H1 (cell line): ENCODE measurements at regions not wholly inside any gene's neighbourhood (a gene's known extent, or its start where the extent isn't known, plus 50 kb on each side); places are given as distances from the start of the nearest gene placed in this dataset.

Experiments
- EZH2 ChIP-seq: fragments of 200-600 bp; sonication (generic); IDR thresholded peaks from 2 replicates; pipeline ENCODE4 v1.7.1; 2012; ENCODE audit warnings: low read depth, mild to moderate bottlenecking, moderate library complexity, low read length, inconsistent platforms; ENCODE audit not compliant: severe bottlenecking
- FOSL1 ChIP-seq: IDR thresholded peaks from 2 replicates; pipeline ENCODE4 v1.6.1; 2011; ENCODE audit warnings: mild to moderate bottlenecking, low read depth, low read length, moderate library complexity; ENCODE audit not compliant: insufficient read depth
- HDAC2 ChIP-seq, 2 experiments: fragments of 300-600 bp in 1 of 2; sonication (generic) in 1 of 2; IDR thresholded peaks; 2 replicates each; pipeline ENCODE4 v1.6.1; 2011 to 2012; ENCODE audit warnings: low read depth in 2 of 2, low read length in 2 of 2, mild to moderate bottlenecking in 2 of 2, moderate library complexity in 2 of 2, borderline replicate concordance in 1 of 2, inconsistent platforms in 1 of 2
- NANOG ChIP-seq: IDR thresholded peaks from 2 replicates; pipeline ENCODE4 v1.6.1; 2011; ENCODE audit warnings: low read length, low read depth, mild to moderate bottlenecking, inconsistent platforms; ENCODE audit not compliant: insufficient read depth, poor library complexity, severe bottlenecking
- POLR2A ChIP-seq, 2 experiments: IDR thresholded peaks; 1 replicate in 1 of 2; 2 replicates in 1 of 2; pipeline ENCODE4 v1.6.1; 2011; ENCODE audit warnings: low read depth in 2 of 2, low read length in 2 of 2, mild to moderate bottlenecking in 2 of 2; ENCODE audit errors: control extremely low read depth in 1 of 2
- POLR2AphosphoS5 ChIP-seq: IDR thresholded peaks from 2 replicates; pipeline ENCODE4 v1.6.1; 2011; ENCODE audit warnings: low read depth, low read length
- RAD21 ChIP-seq, 2 experiments: IDR thresholded peaks in 1 of 2; conservative IDR thresholded peaks in 1 of 2; 2 replicates each; pipeline ENCODE4 v1.6.1; 2011; ENCODE audit warnings: low read depth in 2 of 2, low read length in 2 of 2, improper control_type of control experiment in 1 of 2, inconsistent platforms in 1 of 2, mild to moderate bottlenecking in 1 of 2, moderate library complexity in 1 of 2
- TAF1 ChIP-seq: IDR thresholded peaks from 2 replicates; pipeline ENCODE4 v1.6.1; 2011; ENCODE audit warnings: mild to moderate bottlenecking, low read depth, low read length
- TF ChIP-seq, protein P1 (sequence below), 3 experiments: IDR thresholded peaks; 1 replicate in 2 of 3; 2 replicates in 1 of 3; pipeline versions ENCODE4 v1.5.1 to v1.6.1; 2011; ENCODE audit warnings: low read length in 3 of 3, mild to moderate bottlenecking in 3 of 3, inconsistent platforms in 2 of 3, low read depth in 1 of 3, moderate library complexity in 1 of 3; ENCODE audit not compliant: insufficient read depth in 1 of 3; ENCODE audit errors: control extremely low read depth in 1 of 3

- TF ChIP-seq, protein P1, sequence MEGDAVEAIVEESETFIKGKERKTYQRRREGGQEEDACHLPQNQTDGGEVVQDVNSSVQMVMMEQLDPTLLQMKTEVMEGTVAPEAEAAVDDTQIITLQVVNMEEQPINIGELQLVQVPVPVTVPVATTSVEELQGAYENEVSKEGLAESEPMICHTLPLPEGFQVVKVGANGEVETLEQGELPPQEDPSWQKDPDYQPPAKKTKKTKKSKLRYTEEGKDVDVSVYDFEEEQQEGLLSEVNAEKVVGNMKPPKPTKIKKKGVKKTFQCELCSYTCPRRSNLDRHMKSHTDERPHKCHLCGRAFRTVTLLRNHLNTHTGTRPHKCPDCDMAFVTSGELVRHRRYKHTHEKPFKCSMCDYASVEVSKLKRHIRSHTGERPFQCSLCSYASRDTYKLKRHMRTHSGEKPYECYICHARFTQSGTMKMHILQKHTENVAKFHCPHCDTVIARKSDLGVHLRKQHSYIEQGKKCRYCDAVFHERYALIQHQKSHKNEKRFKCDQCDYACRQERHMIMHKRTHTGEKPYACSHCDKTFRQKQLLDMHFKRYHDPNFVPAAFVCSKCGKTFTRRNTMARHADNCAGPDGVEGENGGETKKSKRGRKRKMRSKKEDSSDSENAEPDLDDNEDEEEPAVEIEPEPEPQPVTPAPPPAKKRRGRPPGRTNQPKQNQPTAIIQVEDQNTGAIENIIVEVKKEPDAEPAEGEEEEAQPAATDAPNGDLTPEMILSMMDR (IDR thresholded peaks at IDR 0.05; ENCODE audit: control extremely low read depth in 1 of 3, insufficient read depth in 1 of 3, low read depth in 1 of 3, low read length in 3 of 3), result no peak
- TF ChIP-seq POLR2A (IDR thresholded peaks at IDR 0.05; ENCODE audit: control extremely low read depth in 1 of 2, low read depth in 2 of 2, low read length in 2 of 2) (no peak), RAD21 (IDR thresholded peaks at IDR 0.05 in 1 of 2, conservative IDR thresholded peaks at IDR 0.05 in 1 of 2; ENCODE audit: low read depth in 2 of 2, low read length in 2 of 2) (no peak), TAF1 (no peak), FOSL1 (no peak), EZH2 (no peak), POLR2AphosphoS5 (0 out of 2 replicates have a peak, but pooled peaks have one; percentile 8), NANOG (no peak), HDAC2 (IDR thresholded peaks at IDR 0.05; ENCODE audit: borderline replicate concordance in 1 of 2, low read depth in 2 of 2, low read length in 2 of 2) (0 out of 4 replicates have a peak, but pooled peaks of 1 of the 2 experiments have one; percentile 68)
Observed at GRCh38 chr5:176152191-176152929, 85.9 kb upstream of the SIMC1 start.
